ENCODE measurements at regions not wholly inside any gene's neighbourhood (a gene's known extent, or its start where the extent isn't known, plus 50 kb on each side); places are given as distances from the start of the nearest gene placed in this dataset.

- no peak for DNase-seq (ENCODE audit: low read depth)
Measured at GRCh38 chr1:239538239-239538988, 152.0 kb downstream of the CHRM3 start.

- DNase-seq (ENCODE audit: low read depth), result no peak
Measured at GRCh38 chr1:239539051-239539450, 152.7 kb downstream of the CHRM3 start.

GRCh38 chr1:239539812-239540211 is 153.4 kb downstream of the CHRM3 start:
- DNase-seq (ENCODE audit: low read depth), result no peak

DNA sequence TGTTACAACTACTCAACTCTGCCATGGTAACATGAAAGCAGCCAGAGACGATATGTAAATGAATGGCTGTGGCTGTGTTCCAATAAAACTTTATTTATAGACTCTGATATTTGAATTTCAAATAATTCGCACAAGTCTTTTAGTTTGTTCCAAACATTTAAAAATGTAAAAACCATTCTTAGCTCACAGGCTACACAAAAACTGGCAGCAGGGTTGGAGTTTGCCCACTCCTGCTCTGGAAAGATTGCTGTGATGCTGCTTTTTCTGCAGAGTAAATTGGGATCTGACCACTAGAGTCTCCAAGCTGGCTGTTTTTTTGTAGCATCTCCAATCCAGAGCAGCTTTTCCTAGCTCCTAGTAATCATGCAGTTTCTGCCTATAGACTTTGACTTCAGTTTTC is 157.5 kb downstream of the CHRM3 start:
- no peak for DNase-seq (ENCODE audit: low read depth)

DNA sequence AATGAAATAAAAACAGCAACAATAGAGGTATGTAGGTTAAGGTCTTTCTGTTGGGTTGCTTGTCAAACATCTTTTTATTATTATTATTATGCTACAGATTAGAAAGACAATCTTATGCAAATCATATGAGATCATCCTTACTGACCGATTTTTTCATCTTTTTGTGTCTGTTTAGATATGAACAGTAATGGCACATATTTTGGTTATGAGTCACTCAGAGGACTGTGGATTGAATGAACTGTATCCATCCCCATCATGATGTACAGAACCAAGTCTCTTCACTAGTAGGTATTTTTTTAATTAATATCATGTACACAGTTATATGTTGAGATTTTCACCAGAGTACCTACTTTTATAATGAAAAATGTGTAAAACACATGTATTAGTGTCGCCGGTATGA is 159.1 kb downstream of the CHRM3 start:
- DNase-seq (ENCODE audit: low read depth), result peak; percentile 46

DNA sequence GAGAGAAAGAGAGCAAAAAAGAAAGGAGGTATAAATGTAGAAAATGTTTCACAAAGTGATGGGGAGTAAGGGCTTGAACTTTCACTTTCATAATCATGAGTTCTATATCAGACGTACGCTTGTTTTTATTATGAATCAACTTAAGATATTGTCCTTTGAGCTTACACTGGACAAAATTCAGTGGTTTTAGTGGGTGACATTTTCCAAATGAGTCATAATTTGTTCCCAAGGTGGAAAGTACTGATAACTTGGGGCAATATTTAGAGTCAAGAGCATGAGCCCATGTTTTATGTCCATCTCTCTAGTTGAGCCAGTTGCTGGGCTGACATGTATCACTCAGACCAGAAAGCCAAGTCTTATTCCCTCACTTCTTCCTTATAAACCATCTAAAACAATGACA is 161.6 kb downstream of the CHRM3 start:
- DNase-seq (ENCODE audit: low read depth), result peak; percentile 15

- no peak for DNase-seq (ENCODE audit: low read depth)
Measured at GRCh38 chr1:239550178-239550577, 163.8 kb downstream of the CHRM3 start.

DNA sequence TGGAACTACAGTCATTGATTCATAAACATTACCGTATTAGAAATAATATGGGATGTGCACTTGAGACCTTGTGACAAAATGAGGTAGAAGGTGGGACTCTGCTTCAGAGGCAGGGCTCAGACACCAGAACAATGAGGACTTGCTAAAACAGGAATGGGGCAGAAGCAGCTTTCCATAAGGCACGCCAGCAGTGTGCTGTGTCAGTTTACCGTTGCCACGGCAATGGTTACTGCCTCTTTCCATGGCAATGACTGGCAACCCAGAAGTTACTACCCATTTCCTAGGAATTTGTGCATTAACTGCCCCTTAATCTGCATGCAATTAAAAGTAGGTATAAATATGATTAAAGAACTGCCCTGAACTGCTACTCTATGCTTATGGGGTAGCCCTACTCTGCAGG is 169.0 kb downstream of the CHRM3 start:
- DNase-seq (ENCODE audit: low read depth), result no peak

DNA sequence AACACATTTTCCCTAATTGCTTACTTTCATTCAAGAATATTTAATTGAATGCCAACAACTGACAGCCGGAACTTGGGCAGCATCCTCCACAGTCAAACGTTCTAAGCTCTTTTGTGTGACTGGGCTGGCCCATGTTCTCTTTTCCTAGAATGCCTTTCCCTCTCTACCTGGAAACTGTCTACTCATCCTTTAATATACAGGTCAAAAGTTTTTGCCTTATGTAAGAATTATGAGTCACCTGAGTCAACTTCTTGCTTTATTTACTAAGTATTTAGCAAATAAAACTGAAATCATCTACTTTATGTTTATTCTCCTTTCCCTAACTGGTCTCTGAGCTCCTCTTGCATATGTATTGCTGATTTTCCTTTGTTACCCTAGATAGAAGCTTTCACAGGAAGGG is 172.2 kb downstream of the CHRM3 start:
- no peak for DNase-seq (ENCODE audit: low read depth)

GRCh38 chr1:239558991-239559390 is 172.6 kb downstream of the CHRM3 start:
- no peak for DNase-seq (ENCODE audit: low read depth)

- DNase-seq (ENCODE audit: low read depth), result no peak
Measured at GRCh38 chr1:239560921-239561320, 174.6 kb downstream of the CHRM3 start.

GRCh38 chr1:239562095-239562494 is 175.7 kb downstream of the CHRM3 start:
- no peak for DNase-seq (ENCODE audit: low read depth)

DNA sequence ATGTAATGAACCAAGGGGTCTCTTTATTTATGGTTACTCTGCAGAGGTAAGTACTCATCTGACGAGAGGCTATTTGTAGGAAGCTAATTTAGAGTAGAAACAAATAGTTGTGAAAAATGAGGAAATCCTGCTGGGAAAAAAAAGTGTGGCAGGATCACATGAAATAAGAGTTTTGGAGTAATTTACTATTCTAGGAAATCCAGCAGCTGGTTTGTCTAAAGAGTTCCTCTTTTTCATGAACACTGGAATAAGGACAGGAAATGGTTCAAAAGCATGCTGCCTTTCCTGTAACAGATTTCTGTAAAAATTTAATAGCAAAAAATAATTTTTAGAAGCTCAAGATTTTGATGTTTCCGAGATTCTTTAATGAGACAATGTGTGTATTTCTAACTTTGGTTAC is 177.3 kb downstream of the CHRM3 start:
- DNase-seq (ENCODE audit: low read depth), result no peak

DNA sequence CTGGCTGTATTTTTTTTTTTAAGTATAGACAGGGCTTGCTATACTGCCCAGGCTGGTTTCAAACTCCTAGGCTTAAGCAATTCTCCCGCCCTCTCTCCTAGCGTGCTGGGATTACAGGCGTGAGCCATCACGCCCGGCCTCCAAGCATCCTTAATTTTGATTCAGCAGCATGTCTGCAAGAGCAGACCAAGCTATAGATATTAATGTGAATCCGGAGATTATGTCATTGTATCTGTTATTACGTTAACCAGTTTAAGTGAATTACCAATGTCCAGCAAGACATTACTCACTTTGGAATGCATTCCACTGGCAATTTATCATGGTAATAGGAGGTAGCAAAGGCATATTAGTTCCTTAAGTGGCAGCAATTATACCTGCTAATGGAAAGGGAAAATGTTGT is 179.7 kb downstream of the CHRM3 start:
- DNase-seq (ENCODE audit: low read depth), result no peak

GRCh38 chr1:239570878-239571277 is 184.5 kb downstream of the CHRM3 start:
- DNase-seq (ENCODE audit: low read depth), result no peak

GRCh38 chr1:239572183-239572582 is 185.8 kb downstream of the CHRM3 start:
- no peak for DNase-seq (ENCODE audit: low read depth)

DNA sequence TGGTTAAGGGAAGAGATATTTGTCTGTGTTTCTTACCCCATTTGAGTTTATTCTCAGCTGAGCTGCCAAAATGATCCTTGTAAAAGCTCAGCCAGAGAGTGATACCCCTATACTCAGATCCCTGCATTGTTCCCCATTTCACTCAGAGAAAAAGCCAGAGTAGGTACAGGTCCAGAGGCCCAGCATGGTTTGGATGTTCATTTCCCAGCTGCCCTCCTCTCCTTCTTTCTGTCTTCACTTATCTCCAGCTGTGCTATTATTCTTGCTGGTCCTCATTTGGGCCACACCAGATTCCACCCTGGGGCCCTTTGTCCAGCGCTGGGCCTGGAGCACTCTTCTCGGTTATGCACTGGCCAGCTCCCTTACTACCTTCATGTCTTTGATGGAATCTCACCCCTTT is 187.7 kb downstream of the CHRM3 start:
- DNase-seq (ENCODE audit: low read depth), result no peak

DNA sequence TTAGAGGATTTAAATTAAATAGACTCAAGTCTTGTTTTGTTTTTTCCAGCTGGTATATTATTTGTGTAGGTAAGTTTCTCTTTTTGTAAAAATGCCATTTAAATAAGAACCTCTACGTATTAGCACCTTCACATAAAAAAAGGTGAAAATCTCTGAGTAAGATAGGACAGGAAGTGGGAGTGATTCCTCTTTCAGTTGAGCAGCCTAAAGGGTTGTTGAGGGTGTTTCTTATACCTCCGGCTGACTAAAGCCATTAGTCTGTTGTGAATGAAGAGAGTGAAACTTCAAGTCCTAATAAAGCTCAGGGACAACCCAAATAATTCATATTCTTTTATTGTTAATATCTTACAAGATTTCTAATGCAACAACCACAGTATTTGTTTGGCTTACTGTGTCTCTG is 188.7 kb downstream of the CHRM3 start:
- no peak for DNase-seq (ENCODE audit: low read depth)

- no peak for DNase-seq (ENCODE audit: low read depth)
Measured at GRCh38 chr1:239583536-239583935, 197.2 kb downstream of the CHRM3 start.

DNA sequence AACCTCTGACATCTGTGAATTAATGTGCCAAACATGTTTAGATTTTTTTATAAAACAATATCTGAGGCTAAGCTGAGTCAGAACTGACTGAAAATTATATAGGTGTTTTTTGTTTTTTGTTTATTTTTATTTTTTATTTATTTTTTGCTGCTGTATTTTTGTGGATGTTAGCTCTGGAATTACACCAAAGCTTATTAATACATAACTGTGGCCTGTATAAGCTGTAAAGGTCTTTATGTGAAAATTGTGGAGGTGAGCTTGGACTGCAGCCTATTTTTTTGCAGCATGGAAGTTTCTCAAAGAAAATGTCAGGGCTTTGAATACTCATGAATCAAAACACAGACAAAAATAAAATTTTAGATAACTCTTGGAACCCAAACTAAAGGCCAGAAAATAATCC is 199.8 kb downstream of the CHRM3 start:
- DNase-seq (ENCODE audit: low read depth), result no peak

DNA sequence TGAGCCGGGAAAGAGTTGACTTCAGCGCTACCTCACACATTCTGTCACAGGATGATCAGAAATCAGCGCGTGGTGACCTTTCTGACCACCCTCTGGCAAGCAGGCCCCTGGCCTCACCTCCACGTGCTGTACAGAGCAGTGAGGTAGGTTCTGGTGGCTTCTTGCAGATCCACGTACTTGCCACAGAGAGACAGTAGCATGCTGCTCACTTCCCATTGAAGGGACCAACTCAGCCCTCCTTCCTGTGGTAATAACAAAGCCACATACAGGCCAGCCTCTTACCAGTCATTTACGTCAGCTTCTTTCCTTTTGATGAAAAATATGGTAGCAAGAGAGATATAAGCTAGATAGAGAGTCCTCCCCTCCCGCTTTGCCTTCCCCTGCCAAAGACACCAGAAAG is 200.7 kb downstream of the CHRM3 start:
- DNase-seq (ENCODE audit: low read depth), result no peak

GRCh38 chr1:239587574-239588369 is 201.4 kb downstream of the CHRM3 start:
- no peak for DNase-seq (ENCODE audit: low read depth)

GRCh38 chr1:239590556-239590955 is 204.2 kb downstream of the CHRM3 start:
- DNase-seq (ENCODE audit: low read depth), result no peak

DNA sequence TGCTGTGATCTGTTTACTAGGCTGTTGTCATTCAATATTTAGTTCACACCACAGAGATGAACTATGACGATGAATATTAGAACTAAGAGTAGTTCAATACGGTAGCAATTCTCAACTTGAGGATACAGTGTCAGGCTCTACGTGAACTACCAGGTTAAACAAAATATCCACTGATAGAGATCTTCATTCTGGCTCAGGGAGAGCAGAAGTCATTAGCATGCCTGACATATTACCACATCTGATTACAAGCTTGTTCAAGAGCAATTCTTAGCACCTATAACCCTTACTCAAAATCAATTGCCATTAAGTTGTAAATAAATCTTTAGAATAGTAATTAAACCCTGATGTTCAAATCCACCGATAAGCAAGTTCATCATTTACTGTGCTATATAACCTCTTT is 207.2 kb downstream of the CHRM3 start:
- DNase-seq (ENCODE audit: low read depth), result no peak

Measured in HS-27A (cell line).